Astrocyte (in vitro differentiated cells and primary cell): ENCODE measurements at regions not wholly inside any gene's neighbourhood (a gene's known extent, or its start where the extent isn't known, plus 50 kb on each side); places are given as distances from the start of the nearest gene placed in this dataset.

ENCODE experiments used
- CTCF ChIP-seq: IDR thresholded peaks from 2 replicates; pipeline ENCODE4 v1.5.1; 2011; ENCODE audit warnings: low read depth, mild to moderate bottlenecking, inconsistent platforms, low read length, moderate library complexity; ENCODE audit not compliant: insufficient read depth
- EZH2 ChIP-seq: IDR thresholded peaks from 2 replicates; pipeline ENCODE4 v1.6.1; 2012; ENCODE audit warnings: mild to moderate bottlenecking, low read length, inconsistent platforms; ENCODE audit not compliant: insufficient read depth

GRCh38 chr5:164000819-164001218, 495.4 kb downstream of the MAT2B start:
- no peak for TF ChIP-seq CTCF
- TF ChIP-seq EZH2 = no peak
